ENCODE measurements at regions not wholly inside any gene's neighbourhood (a gene's known extent, or its start where the extent isn't known, plus 50 kb on each side); places are given as distances from the start of the nearest gene placed in this dataset.

DNA sequence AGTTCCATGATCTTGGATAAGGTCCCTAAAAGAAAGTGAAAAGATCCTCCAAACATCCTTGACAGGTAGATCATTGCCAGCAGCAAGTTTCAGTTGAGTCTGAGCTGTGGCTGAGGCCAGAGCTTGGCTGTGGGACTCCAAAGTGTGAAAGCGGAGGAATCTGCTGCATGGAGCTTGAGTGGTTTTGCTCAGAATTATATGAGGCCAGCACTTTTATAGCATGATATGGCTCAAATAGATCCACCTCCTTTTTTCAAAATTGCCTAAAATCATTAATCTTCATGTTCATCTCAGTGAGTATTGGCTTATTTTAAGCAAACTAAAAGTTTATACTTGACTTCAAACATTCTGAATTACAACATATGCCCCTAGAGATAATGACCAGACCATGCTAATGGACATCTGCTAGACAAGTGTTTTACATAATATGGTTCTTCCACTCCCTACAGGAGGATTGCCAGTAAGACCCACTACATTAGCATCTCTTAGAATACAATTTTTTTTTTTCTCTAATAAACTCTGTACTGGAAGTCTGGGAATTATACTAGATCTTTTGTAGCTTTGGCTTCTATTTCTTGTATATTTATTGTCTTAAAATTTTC is 368.1 kb downstream of the ZPLD1 start:
- Mint-ChIP-seq H3K36me3 (no peaks in the 10 kb centered on the region), H3K27me3 (no peaks in the 10 kb centered on the region), H3K27ac (no peak overlapping the region), H3K4me3 (no peak overlapping the region), H3K4me1 (ENCODE audit: unreplicated experiment) (no peaks in the 10 kb centered on the region), H3K9me3 (no peaks in the 10 kb centered on the region)
- TF ChIP-seq, protein P1, sequence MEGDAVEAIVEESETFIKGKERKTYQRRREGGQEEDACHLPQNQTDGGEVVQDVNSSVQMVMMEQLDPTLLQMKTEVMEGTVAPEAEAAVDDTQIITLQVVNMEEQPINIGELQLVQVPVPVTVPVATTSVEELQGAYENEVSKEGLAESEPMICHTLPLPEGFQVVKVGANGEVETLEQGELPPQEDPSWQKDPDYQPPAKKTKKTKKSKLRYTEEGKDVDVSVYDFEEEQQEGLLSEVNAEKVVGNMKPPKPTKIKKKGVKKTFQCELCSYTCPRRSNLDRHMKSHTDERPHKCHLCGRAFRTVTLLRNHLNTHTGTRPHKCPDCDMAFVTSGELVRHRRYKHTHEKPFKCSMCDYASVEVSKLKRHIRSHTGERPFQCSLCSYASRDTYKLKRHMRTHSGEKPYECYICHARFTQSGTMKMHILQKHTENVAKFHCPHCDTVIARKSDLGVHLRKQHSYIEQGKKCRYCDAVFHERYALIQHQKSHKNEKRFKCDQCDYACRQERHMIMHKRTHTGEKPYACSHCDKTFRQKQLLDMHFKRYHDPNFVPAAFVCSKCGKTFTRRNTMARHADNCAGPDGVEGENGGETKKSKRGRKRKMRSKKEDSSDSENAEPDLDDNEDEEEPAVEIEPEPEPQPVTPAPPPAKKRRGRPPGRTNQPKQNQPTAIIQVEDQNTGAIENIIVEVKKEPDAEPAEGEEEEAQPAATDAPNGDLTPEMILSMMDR (conservative IDR thresholded peaks at IDR 0.05) = no peak
- no peak for DNase-seq (ENCODE audit: extremely low spot score, unreplicated experiment)

DNA sequence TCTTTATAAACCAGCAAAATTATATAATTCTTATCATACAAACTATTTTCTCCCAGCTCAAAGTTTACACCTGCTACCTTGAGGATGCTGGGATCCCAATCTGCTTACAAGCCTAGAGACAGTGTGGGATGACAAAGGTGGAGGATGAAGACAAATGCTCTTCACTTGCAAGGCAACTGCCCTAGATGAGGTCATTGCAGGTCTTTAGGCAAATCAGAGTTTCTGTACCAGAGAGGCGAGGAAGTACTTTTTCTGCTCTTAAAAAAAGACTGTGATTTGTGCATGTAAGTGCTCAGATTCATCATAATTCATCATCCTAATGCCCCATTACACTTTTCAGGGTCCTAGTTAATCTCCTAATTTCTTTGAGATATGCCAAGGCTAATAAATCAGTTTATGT is 376.1 kb downstream of the ZPLD1 start:
- Mint-ChIP-seq H3K4me3 (no peak overlapping the region), H3K36me3 (no peaks in the 10 kb centered on the region), H3K27ac (no peak overlapping the region), H3K27me3 (no peaks in the 10 kb centered on the region), H3K4me1 (ENCODE audit: unreplicated experiment) (no peaks in the 10 kb centered on the region), H3K9me3 (no peaks in the 10 kb centered on the region)
- TF ChIP-seq, protein P1 (conservative IDR thresholded peaks at IDR 0.05) = no peak
- DNase-seq (ENCODE audit: extremely low spot score, unreplicated experiment) = no peak

DNA sequence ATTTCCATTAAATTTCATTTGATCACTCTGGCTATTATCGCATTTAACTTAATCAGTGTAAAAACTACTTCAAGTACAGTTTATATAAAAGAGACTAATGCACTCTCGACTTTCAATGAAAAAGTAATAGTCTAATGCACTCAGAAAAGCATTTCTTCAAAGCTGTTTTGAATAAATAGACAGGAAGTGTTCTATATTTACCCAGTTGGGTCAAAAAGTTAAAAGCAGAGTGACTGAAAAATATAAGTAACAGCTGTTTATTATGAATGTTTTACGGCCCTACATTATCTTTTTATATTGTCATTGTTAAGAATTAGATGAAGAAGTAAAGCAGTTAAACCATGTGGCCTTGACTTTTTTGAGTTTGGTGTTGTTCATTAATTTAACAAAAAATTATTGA is 391.8 kb downstream of the ZPLD1 start:
- no peaks in the 10 kb centered on the region for H3K36me3 Mint-ChIP-seq
- no peaks in the 10 kb centered on the region for H3K4me1 Mint-ChIP-seq (ENCODE audit: unreplicated experiment)
- no peak for DNase-seq (ENCODE audit: extremely low spot score, unreplicated experiment)
- H3K27me3 Mint-ChIP-seq = no peaks in the 10 kb centered on the region
- H3K27ac Mint-ChIP-seq = no peak overlapping the region
- TF ChIP-seq, protein P1 (conservative IDR thresholded peaks at IDR 0.05) = no peak
- H3K9me3 Mint-ChIP-seq = no peaks in the 10 kb centered on the region
- H3K4me3 Mint-ChIP-seq = no peak overlapping the region

DNA sequence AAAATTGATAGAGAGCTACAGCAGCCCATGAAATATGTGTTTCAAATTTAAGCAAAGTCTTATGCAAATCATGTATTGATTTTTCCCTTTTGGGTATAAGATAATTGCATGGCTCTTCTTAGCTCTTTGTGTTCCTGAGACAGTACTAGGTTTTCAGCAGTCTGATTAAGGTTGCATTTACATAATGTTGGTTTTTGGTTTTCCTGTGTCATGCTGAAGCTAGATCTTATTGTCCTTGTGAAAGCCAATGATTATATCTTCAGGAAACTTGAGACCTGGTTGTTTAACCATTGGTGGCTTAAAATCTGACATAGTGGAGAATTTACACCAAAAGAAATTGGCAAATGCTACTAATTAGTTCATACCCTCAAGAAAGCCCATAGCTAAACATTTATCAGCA is 392.6 kb downstream of the ZPLD1 start:
- TF ChIP-seq, protein P1 (conservative IDR thresholded peaks at IDR 0.05) = no peak
- no peak overlapping the region for H3K27ac Mint-ChIP-seq
- H3K4me3 Mint-ChIP-seq = no peak overlapping the region
- H3K4me1 Mint-ChIP-seq (ENCODE audit: unreplicated experiment) = no peaks in the 10 kb centered on the region
- no peaks in the 10 kb centered on the region for H3K9me3 Mint-ChIP-seq
- no peaks in the 10 kb centered on the region for H3K36me3 Mint-ChIP-seq
- no peaks in the 10 kb centered on the region for H3K27me3 Mint-ChIP-seq
- DNase-seq (ENCODE audit: extremely low spot score, unreplicated experiment) = no peak

DNA sequence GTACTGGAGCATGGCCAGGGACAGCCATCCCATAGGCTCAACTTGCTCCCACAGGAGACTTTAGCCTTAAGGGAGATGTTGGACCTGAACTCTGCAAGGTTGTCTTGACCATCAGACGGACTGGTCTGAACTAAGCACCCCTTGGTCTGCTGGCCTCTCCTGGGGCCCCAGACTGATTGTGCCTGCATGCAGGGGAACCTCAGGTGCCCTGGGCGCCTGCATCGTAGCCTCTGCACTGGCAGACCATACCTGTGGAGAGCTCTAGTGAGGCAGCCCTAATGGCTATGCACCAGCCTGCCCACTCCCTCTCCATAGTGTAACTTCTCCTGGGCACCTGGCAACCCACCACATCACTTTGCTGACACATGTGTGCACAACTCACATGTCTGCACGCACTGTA is 395.6 kb downstream of the ZPLD1 start:
- H3K27ac Mint-ChIP-seq = no peak overlapping the region
- no peak for DNase-seq (ENCODE audit: extremely low spot score, unreplicated experiment)
- no peaks in the 10 kb centered on the region for H3K27me3 Mint-ChIP-seq
- H3K9me3 Mint-ChIP-seq = no peaks in the 10 kb centered on the region
- no peaks in the 10 kb centered on the region for H3K36me3 Mint-ChIP-seq
- TF ChIP-seq, protein P1 (conservative IDR thresholded peaks at IDR 0.05) = no peak
- H3K4me1 Mint-ChIP-seq (ENCODE audit: unreplicated experiment) = no peaks in the 10 kb centered on the region
- H3K4me3 Mint-ChIP-seq = no peak overlapping the region

DNA sequence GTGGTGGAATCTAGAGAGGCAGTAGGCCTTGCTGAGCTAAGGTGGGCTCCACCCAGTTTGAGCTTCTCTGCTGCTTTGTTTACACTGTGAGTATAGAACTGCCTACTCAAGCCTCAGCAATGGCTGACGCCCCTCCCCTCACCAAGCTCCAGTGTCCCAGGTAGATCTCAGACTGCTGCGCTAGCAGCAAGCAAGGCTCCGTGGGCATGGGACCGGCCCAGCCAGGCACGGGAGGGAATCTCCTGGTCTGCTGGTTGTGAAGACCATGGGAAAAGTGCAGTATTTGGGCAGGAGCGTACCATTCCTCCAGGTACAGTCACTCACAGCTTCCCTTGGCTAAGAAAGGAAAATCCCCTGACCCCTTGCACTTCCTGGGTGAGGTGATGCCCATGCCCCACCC is 407.1 kb downstream of the ZPLD1 start:
- Mint-ChIP-seq H3K27ac (no peak overlapping the region), H3K4me3 (no peak overlapping the region), H3K9me3 (peaks cover 5% of the 10 kb centered on the region), H3K4me1 (ENCODE audit: unreplicated experiment) (no peaks in the 10 kb centered on the region), H3K36me3 (no peaks in the 10 kb centered on the region), H3K27me3 (no peaks in the 10 kb centered on the region)
- TF ChIP-seq, protein P1 (conservative IDR thresholded peaks at IDR 0.05) = no peak
- no peak for DNase-seq (ENCODE audit: extremely low spot score, unreplicated experiment)

Measured in type B pancreatic cell (in vitro differentiated cells).